ENCODE measurements at regions not wholly inside any gene's neighbourhood (a gene's known extent, or its start where the extent isn't known, plus 50 kb on each side); places are given as distances from the start of the nearest gene placed in this dataset.

GRCh38 chrX:5142644-5143043 is 1086.0 kb downstream of the NLGN4X start:
- Histone ChIP-seq H4K20me1 (replicated peaks; ENCODE audit: insufficient read depth) (no peaks in the 10 kb centered on the region), H3K4me2 (no peak overlapping the region), H3K79me2 (replicated peaks; ENCODE audit: insufficient read depth) (no peaks in the 10 kb centered on the region), H3F3A (replicated peaks; ENCODE audit: low read depth) (no peaks in the 10 kb centered on the region), H3K36me3 (ENCODE audit: insufficient read depth) (no peaks in the 10 kb centered on the region), H3K9me2 (ENCODE audit: insufficient read depth) (no peaks in the 10 kb centered on the region), H2AFZ (no peak overlapping the region), H3K4me3 (no peak overlapping the region), H3K27ac (ENCODE audit: low read depth) (no peak overlapping the region), H3K27me3 (ENCODE audit: insufficient read depth) (no peaks in the 10 kb centered on the region), H3K4me1 (ENCODE audit: insufficient read depth) (no peaks in the 10 kb centered on the region)
- Mint-ChIP-seq H3K27ac (no peak overlapping the region), H3K9me3 (peaks cover 2% of the 10 kb centered on the region; the same call in 1 of the 3 replicates), H3K4me3 (no peak overlapping the region), H3K4me1 (peaks cover 15% of the 10 kb centered on the region), H3K27me3 (ENCODE audit: insufficient read depth, low read depth, poor library complexity) (no peaks in the 10 kb centered on the region), H3K36me3 (ENCODE audit: low read depth) (peaks cover 3% of the 10 kb centered on the region; the same call in 1 of the 3 replicates)
- TF ChIP-seq STAT1 (IDR thresholded peaks at IDR 0.05; ENCODE audit: unreplicated experiment) (no peak), ZNF114 (CRISPR knock-in tag; IDR thresholded peaks at IDR 0.05) (no peak), CREB1 (CRISPR knock-in tag; IDR thresholded peaks at IDR 0.05; ENCODE audit: low read depth) (no peak), REST (IDR thresholded peaks at IDR 0.05; ENCODE audit: unreplicated experiment) (no peak), ZNF331 (CRISPR knock-in tag; IDR thresholded peaks at IDR 0.05; ENCODE audit: low read depth) (no peak), EZH2 (IDR thresholded peaks at IDR 0.05; ENCODE audit: low read depth, unreplicated experiment) (no peak), ZNF462 (CRISPR knock-in tag; IDR thresholded peaks at IDR 0.05) (no peak), JUNB (IDR thresholded peaks at IDR 0.05; ENCODE audit: unreplicated experiment) (no peak), CTCF (conservative IDR thresholded peaks at IDR 0.05; ENCODE audit: low read depth in 2 of 2) (no peak), POLR2AphosphoS5 (IDR thresholded peaks at IDR 0.05; ENCODE audit: low read depth) (no peak), EZH2phosphoT487 (IDR thresholded peaks at IDR 0.05; ENCODE audit: unreplicated experiment) (no peak), ETS1 (IDR thresholded peaks at IDR 0.05) (no peak), NANOG (IDR thresholded peaks at IDR 0.05; ENCODE audit: borderline replicate concordance) (no peak)
- ATAC-seq: no peak
- DNase-seq (ENCODE audit: low spot score): no peak
